Epithelial cell of esophagus (primary cell): ENCODE measurements at regions not wholly inside any gene's neighbourhood (a gene's known extent, or its start where the extent isn't known, plus 50 kb on each side); places are given as distances from the start of the nearest gene placed in this dataset.

Source experiments
- DNase-seq: peaks from one replicate; pipeline ENCODE4 v3.0.0; 2010; ENCODE audit warnings: low read depth
- H3K4me3 ChIP-seq: 2 replicates; pipeline ENCODE4 v1.5.1; 2011; ENCODE audit warnings: mild to moderate bottlenecking, low read length, control low read depth
- TF ChIP-seq, protein P1 (sequence below): IDR thresholded peaks from 2 replicates; pipeline ENCODE4 v1.5.1; 2011; ENCODE audit warnings: low read depth, mild to moderate bottlenecking, low read length, control low read depth, inconsistent platforms; ENCODE audit not compliant: insufficient read depth; ENCODE audit errors: missing control alignments

DNA sequence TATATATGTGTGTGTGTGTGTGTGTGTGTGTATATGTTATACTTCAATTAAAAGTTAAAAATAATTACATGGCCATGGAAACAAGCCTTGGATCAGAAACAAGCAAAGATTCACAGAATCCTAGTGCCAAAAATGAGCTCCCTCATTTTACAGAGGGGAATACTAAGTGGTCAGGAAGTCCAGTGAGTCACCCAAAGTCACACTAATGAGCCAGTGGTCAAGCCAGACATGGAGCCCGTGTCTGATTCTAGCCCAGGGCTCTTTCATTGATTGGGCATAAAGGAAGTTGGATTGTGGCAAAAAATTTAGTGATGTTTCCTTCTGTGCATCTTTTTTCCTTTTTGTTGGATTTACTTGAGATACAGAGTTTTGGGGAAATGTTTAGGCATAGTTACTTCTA, 152.5 kb upstream of the NPHP3 start:
- TF ChIP-seq, protein P1, sequence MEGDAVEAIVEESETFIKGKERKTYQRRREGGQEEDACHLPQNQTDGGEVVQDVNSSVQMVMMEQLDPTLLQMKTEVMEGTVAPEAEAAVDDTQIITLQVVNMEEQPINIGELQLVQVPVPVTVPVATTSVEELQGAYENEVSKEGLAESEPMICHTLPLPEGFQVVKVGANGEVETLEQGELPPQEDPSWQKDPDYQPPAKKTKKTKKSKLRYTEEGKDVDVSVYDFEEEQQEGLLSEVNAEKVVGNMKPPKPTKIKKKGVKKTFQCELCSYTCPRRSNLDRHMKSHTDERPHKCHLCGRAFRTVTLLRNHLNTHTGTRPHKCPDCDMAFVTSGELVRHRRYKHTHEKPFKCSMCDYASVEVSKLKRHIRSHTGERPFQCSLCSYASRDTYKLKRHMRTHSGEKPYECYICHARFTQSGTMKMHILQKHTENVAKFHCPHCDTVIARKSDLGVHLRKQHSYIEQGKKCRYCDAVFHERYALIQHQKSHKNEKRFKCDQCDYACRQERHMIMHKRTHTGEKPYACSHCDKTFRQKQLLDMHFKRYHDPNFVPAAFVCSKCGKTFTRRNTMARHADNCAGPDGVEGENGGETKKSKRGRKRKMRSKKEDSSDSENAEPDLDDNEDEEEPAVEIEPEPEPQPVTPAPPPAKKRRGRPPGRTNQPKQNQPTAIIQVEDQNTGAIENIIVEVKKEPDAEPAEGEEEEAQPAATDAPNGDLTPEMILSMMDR, result no peak
- DNase-seq, result no peak
- no peak overlapping the region for H3K4me3 ChIP-seq

DNA sequence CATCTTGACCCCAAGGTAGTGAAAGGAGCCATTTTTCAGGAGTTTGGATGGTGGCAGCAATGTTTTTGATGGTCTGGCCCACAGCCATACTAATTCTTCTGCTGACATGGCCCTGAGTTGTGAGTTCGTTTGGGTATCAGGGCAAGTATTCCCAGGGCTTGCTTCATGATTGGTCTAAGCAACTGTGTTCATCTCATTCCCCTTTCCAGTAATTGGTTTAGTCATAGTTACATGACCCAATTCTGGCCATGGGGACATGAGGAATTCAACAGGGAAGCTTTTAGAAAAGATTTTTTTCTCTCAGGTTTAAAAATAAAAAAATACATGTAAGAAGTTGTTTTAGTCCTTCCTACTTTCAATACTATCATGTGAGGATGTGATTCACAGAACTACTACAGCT, 150.5 kb upstream of the NPHP3 start:
- TF ChIP-seq, protein P1, result no peak
- DNase-seq, result no peak
- H3K4me3 ChIP-seq, result no peak overlapping the region

DNA sequence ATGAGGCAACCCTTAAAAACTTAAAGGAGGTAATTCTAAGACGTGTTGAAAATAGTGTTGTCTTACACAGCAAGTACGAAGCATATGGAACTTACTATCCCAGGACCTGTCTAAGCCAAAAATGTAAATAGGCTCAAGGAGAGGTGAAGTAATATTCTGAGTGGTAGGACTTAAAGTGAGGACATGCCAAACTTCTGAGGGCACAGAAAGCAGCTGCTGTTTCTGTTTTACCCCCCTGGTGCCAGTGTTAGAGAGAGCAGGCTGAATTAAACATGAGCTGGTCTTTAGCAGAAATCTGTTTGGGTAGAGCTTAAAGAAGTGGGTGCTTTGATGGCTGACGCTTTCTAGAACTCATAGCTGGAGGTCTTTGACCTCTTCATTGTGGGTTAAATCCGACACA, 149.7 kb upstream of the NPHP3 start:
- TF ChIP-seq, protein P1, result no peak
- H3K4me3 ChIP-seq, result no peak overlapping the region
- DNase-seq, result no peak

DNA sequence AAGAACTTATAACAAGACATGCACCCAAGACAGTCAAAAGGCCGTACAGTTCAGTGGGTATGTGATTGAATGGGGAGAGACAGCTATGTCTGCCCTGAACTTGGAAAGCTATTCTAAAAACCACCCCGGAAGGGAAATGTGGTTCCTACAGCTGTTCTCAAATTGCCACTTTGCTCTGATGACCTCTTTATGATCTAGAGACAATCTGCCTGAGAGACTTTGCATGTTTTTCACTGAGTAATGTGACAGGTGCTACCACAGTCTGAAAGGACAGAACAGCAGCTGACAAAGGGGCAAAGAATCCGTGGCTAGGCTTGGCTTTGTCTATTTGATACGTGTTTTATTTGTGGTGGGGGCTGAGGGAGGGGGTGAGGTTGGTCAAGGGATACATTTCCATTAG, 148.3 kb upstream of the NPHP3 start:
- no peak for DNase-seq
- H3K4me3 ChIP-seq, result no peak overlapping the region
- TF ChIP-seq, protein P1, result no peak

DNA sequence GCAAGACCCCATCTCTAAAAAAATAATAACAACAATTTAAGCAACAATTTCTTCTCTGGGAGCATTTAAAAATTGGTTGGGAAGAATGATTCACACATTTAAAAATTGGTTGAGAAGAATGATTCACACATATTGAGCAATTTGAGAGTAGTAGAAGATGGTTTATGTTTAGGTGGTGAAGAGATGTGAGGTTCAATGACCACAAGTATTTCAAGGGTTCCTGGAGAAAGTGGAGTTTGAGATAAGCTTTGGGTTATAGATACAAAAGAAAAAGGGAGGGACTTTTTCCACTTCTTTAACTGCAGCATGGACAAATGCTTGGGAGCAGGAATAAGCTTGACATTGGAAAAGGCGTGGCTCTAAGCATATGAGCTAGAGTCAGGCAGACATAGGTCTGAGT, 145.7 kb upstream of the NPHP3 start:
- TF ChIP-seq, protein P1, result no peak
- DNase-seq, result peak; percentile 2
- H3K4me3 ChIP-seq, result no peak overlapping the region

DNA sequence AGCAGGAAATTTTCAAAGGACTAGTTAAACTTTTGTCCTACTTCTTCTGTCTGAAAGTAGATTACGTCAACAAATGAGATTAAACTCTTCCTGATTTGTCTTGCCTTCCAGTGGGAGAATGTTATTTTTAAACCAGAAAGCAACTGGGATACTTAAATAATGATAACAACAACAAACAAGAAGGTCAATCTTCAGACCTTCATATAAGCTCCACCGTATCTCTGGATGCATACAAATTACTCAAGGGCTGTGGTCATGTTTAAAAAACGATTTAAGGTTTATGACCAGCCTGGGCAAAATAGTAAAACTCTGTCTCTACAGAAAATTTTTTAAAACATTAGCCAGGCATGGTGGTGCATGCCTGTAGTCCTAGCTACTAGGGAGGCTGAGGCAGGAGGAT, 145.3 kb upstream of the NPHP3 start:
- TF ChIP-seq, protein P1, result no peak
- DNase-seq, result no peak
- H3K4me3 ChIP-seq, result no peak overlapping the region

DNA sequence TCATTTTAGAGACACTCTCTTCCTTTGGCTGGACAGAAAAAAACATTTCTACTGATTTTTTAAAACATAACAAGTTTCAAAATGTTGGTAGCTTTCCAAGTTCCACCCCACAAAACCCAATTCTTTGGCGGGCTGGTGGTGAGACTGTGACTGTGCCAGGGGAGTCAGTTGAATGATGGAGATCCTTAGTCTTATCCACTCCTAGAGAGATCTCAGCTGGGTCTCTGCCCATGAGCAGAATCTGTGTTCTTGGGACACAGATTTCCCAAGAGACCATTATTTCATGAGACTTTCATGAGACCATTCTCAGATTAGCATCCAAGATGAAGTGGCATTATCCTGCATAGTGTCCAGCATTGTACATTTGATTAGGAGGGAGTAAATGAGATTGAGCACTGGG, 135.1 kb upstream of the NPHP3 start:
- no peak for DNase-seq
- no peak overlapping the region for H3K4me3 ChIP-seq
- TF ChIP-seq, protein P1, result no peak
